ENCODE measurements at regions not wholly inside any gene's neighbourhood (a gene's known extent, or its start where the extent isn't known, plus 50 kb on each side); places are given as distances from the start of the nearest gene placed in this dataset.
"Not testable (repeated sequence)": the region's sequence is repeated elsewhere in the genome, so short reads cannot be mapped to it uniquely, and the experiment has no call there.

GRCh38 chr10:106392778-106393177 lies 771.7 kb downstream of the SORCS1 start:
- DNase-seq (ENCODE audit: low read depth in 4 of 4, low spot score in 2 of 4), result no peak

GRCh38 chr10:106387063-106387462 lies 777.4 kb downstream of the SORCS1 start:
- no peak for DNase-seq (ENCODE audit: low read depth in 4 of 4, low spot score in 2 of 4)

- no peak for DNase-seq (ENCODE audit: low read depth in 4 of 4, low spot score in 2 of 4)
These were observed 780.0 kb downstream of the SORCS1 start for GRCh38 chr10:106384496-106384895.

GRCh38 chr10:106380706-106381105 lies 783.8 kb downstream of the SORCS1 start:
- DNase-seq (ENCODE audit: low read depth in 4 of 4, low spot score in 2 of 4), result no peak

- no peak for DNase-seq (ENCODE audit: low read depth in 4 of 4, low spot score in 2 of 4)
These were observed 786.3 kb downstream of the SORCS1 start for GRCh38 chr10:106378251-106378650.

GRCh38 chr10:106370751-106371150 lies 793.8 kb downstream of the SORCS1 start:
- DNase-seq (ENCODE audit: low read depth in 4 of 4, low spot score in 2 of 4), result no peak

GRCh38 chr10:106360870-106361269 lies 803.6 kb downstream of the SORCS1 start:
- no peak for DNase-seq (ENCODE audit: low read depth in 4 of 4, low spot score in 2 of 4)

GRCh38 chr10:106355450-106355849 lies 809.1 kb downstream of the SORCS1 start:
- no peak for DNase-seq (ENCODE audit: low read depth in 4 of 4, low spot score in 2 of 4)

GRCh38 chr10:106348933-106349332 lies 815.6 kb downstream of the SORCS1 start:
- no peak for DNase-seq (ENCODE audit: low read depth in 4 of 4, low spot score in 2 of 4)

GRCh38 chr10:106347547-106347946 lies 817.0 kb downstream of the SORCS1 start:
- no peak for DNase-seq (ENCODE audit: low read depth in 4 of 4, low spot score in 2 of 4)

GRCh38 chr10:106343539-106343938 lies 821.0 kb downstream of the SORCS1 start:
- not testable (repeated sequence) for DNase-seq (ENCODE audit: low read depth in 4 of 4, low spot score in 2 of 4)

- peak in 3 of 4 donors; percentile 6 to 34 (median 8) for DNase-seq (ENCODE audit: low read depth in 4 of 4, low spot score in 2 of 4)
These were observed 823.1 kb downstream of the SORCS1 start for GRCh38 chr10:106341356-106341755.

GRCh38 chr10:106338486-106338885 lies 826.0 kb downstream of the SORCS1 start:
- DNase-seq (ENCODE audit: low read depth in 4 of 4, low spot score in 2 of 4), result no peak

- no peak for DNase-seq (ENCODE audit: low read depth in 4 of 4, low spot score in 2 of 4)
These were observed 827.6 kb downstream of the SORCS1 start for GRCh38 chr10:106336874-106337273.

GRCh38 chr10:106327747-106328146 lies 836.8 kb downstream of the SORCS1 start:
- no peak for DNase-seq (ENCODE audit: low read depth in 4 of 4, low spot score in 2 of 4)

GRCh38 chr10:106320876-106321275 lies 843.6 kb downstream of the SORCS1 start:
- no peak for DNase-seq (ENCODE audit: low read depth in 4 of 4, low spot score in 2 of 4)

- no peak for DNase-seq (ENCODE audit: low read depth in 4 of 4, low spot score in 2 of 4)
These were observed 844.4 kb downstream of the SORCS1 start for GRCh38 chr10:106320078-106320477.

- DNase-seq (ENCODE audit: low read depth in 4 of 4, low spot score in 2 of 4), result no peak
These were observed 847.0 kb downstream of the SORCS1 start for GRCh38 chr10:106317554-106317953.

GRCh38 chr10:106313041-106313440 lies 851.5 kb downstream of the SORCS1 start:
- DNase-seq (ENCODE audit: low read depth in 4 of 4, low spot score in 2 of 4), result no peak

- no peak for DNase-seq (ENCODE audit: low read depth in 4 of 4, low spot score in 2 of 4)
These were observed 852.4 kb downstream of the SORCS1 start for GRCh38 chr10:106312087-106312486.

- DNase-seq (ENCODE audit: low read depth in 4 of 4, low spot score in 2 of 4), result no peak
These were observed 852.9 kb downstream of the SORCS1 start for GRCh38 chr10:106311590-106311989.

- DNase-seq (ENCODE audit: low read depth in 4 of 4, low spot score in 2 of 4), result no peak
These were observed 853.9 kb downstream of the SORCS1 start for GRCh38 chr10:106310596-106310995.

GRCh38 chr10:106309376-106309775 lies 855.1 kb downstream of the SORCS1 start:
- DNase-seq (ENCODE audit: low read depth in 4 of 4, low spot score in 2 of 4), result no peak
